HCT116 (cell line): ENCODE measurements at regions not wholly inside any gene's neighbourhood (a gene's known extent, or its start where the extent isn't known, plus 50 kb on each side); places are given as distances from the start of the nearest gene placed in this dataset.

ENCODE experiments used
- ATAC-seq: fragments of 200-7000 bp; cut with Tn5 transposase; 2 replicates; pipeline ENCODE4 v1.9.1; 2020; ENCODE audit warnings: mild to moderate bottlenecking, moderate library complexity
- BruUV-seq: library from RNA; stranded (reverse); fragments of 400-500 nt; replicated peaks from 2 replicates; lab custom pipeline; 2021; lab: Mats Ljungman, UMichigan
- CTCF ChIA-PET: fragments of 300-600 bp; sonication (Branson Sonifier 250); formaldehyde crosslinking; loops from one replicate; lab custom pipeline; 2021; ENCODE audit warnings: antibody characterized with exemption; lab: Charles Lee
- POLR2A ChIA-PET: fragments of 300-600, 350-600 bp; sonication (Branson Sonifier 250); formaldehyde crosslinking; loops from one replicate; lab custom pipeline; 2021; ENCODE audit warnings: antibody characterized with exemption; lab: Charles Lee
- RAD21 ChIA-PET, 2 experiments: fragments of 300-600 bp; sonication (Branson Sonifier 250); formaldehyde crosslinking; loops; one replicate each; lab custom pipeline; 2023; ENCODE audit warnings: low total read pairs in 2 of 2; ENCODE audit not compliant: uncharacterized antibody in 2 of 2, unreplicated experiment in 2 of 2, low non-redundant PET in 1 of 2; lab: Charles Lee
- DNase-seq: peaks from one replicate; pipeline ENCODE4 v3.0.0-alpha.2; 2010; ENCODE audit warnings: low read depth, low spot score
- H2AFZ ChIP-seq: fragments of 200-600 bp; shearing (Covaris generic), sonication (generic); 2 replicates; pipeline ENCODE4 v1.6.1; 2017; ENCODE audit warnings: low read depth, mixed run types, mixed read lengths, antibody characterized with exemption, low read length; ENCODE audit not compliant: poor library complexity, severe bottlenecking
- H3K27ac ChIP-seq: 2 replicates; pipeline ENCODE4 v1.5.1; 2012; ENCODE audit warnings: low read depth, low read length
- H3K27me3 ChIP-seq: fragments of 200-600 bp; sonication (generic); 2 replicates; pipeline ENCODE4 v1.6.1; 2016; ENCODE audit warnings: mixed run types, low read length, mixed read lengths; ENCODE audit not compliant: insufficient read depth
- H3K36me3 ChIP-seq, 2 experiments: fragments of 200-500 bp in 1 of 2; fragments of 200-600 bp in 1 of 2; sonication (Bioruptor generic) in 1 of 2; sonication (generic) in 1 of 2; 2 replicates each; pipeline versions ENCODE4 v1.5.1 to v1.6.1; 2014 to 2016; ENCODE audit warnings: low read length in 2 of 2, inconsistent platforms in 1 of 2, mixed read lengths in 1 of 2, mixed run types in 1 of 2; ENCODE audit not compliant: insufficient read depth in 2 of 2, control insufficient read depth in 1 of 2
- H3K4me1 ChIP-seq, 2 experiments: fragments of 200-600 bp in 1 of 2; sonication (generic) in 1 of 2; 2 replicates each; pipeline versions ENCODE4 v1.5.1 to v1.6.1; 2012 to 2017; ENCODE audit warnings: low read length in 2 of 2, inconsistent platforms in 1 of 2, mild to moderate bottlenecking in 1 of 2, mixed read lengths in 1 of 2, mixed run types in 1 of 2, moderate library complexity in 1 of 2; ENCODE audit not compliant: insufficient read depth in 2 of 2, control insufficient read depth in 1 of 2
- H3K4me2 ChIP-seq: fragments of 200-600 bp; sonication (generic); 2 replicates; pipeline ENCODE4 v1.6.1; 2017; ENCODE audit warnings: mixed run types, low read length, mixed read lengths
- H3K4me3 ChIP-seq, 2 experiments: fragments of 200-600 bp in 1 of 2; sonication (generic) in 1 of 2; replicated peaks in 1 of 2; 2 replicates each; pipeline ENCODE4 v1.5.1; 2011 to 2016; ENCODE audit warnings: low read length in 2 of 2, control low read depth in 1 of 2, low read depth in 1 of 2, mild to moderate bottlenecking in 1 of 2, mixed read lengths in 1 of 2, mixed run types in 1 of 2
- H3K79me2 ChIP-seq: fragments of 200-600 bp; sonication (generic); 2 replicates; pipeline ENCODE4 v1.6.1; 2017; ENCODE audit warnings: mild to moderate bottlenecking, mixed run types, low read length, moderate library complexity, mixed read lengths; ENCODE audit not compliant: insufficient read depth
- H3K9ac ChIP-seq: fragments of 200-600 bp; sonication (generic); 2 replicates; pipeline ENCODE4 v1.6.1; 2016; ENCODE audit warnings: low read length, mixed read lengths
- H3K9me2 ChIP-seq: fragments of 200-600 bp; sonication (generic), shearing (Covaris generic); 2 replicates; pipeline ENCODE4 v1.6.1; 2017; ENCODE audit warnings: mixed run types, mild to moderate bottlenecking, moderate library complexity; ENCODE audit not compliant: insufficient read depth
- H3K9me3 ChIP-seq, 2 experiments: fragments of 200-500 bp in 1 of 2; fragments of 200-600 bp in 1 of 2; sonication (Bioruptor generic) in 1 of 2; sonication (generic) in 1 of 2; 2 replicates each; pipeline ENCODE4 v1.6.1; 2014 to 2017; ENCODE audit warnings: low read length in 2 of 2, mixed read lengths in 2 of 2, inconsistent platforms in 1 of 2, low read depth in 1 of 2, mild to moderate bottlenecking in 1 of 2, mixed run types in 1 of 2, moderate library complexity in 1 of 2; ENCODE audit not compliant: control insufficient read depth in 1 of 2, insufficient read depth in 1 of 2
- H4K20me1 ChIP-seq: fragments of 200-600 bp; sonication (generic), shearing (Covaris generic); 2 replicates; pipeline ENCODE4 v1.6.1; 2017; ENCODE audit warnings: mixed run types, mild to moderate bottlenecking, moderate library complexity; ENCODE audit not compliant: insufficient read depth
- EGR1 ChIP-seq: IDR thresholded peaks from 2 replicates; pipeline ENCODE4 v1.6.1; 2012; ENCODE audit warnings: low read depth
- ELF1 ChIP-seq: IDR thresholded peaks from 2 replicates; pipeline ENCODE4 v1.6.1; 2012; ENCODE audit warnings: low read depth, borderline replicate concordance
- FOSL1 ChIP-seq: IDR thresholded peaks from 2 replicates; pipeline ENCODE4 v1.6.1; 2012; ENCODE audit warnings: low read depth
- JUND ChIP-seq: IDR thresholded peaks from 2 replicates; pipeline ENCODE4 v1.6.1; 2012
- POLR2A ChIP-seq: IDR thresholded peaks from 2 replicates; pipeline ENCODE4 v1.7.0; 2011; ENCODE audit warnings: borderline replicate concordance; ENCODE audit not compliant: insufficient read depth, insufficient read length; ENCODE audit errors: extremely low read depth
- RAD21 ChIP-seq: IDR thresholded peaks from 2 replicates; pipeline ENCODE4 v1.6.1; 2012; ENCODE audit warnings: low read depth, mild to moderate bottlenecking
- SP1 ChIP-seq: IDR thresholded peaks from 2 replicates; pipeline ENCODE4 v1.6.1; 2012; ENCODE audit warnings: low read depth
- SRF ChIP-seq: IDR thresholded peaks from 2 replicates; pipeline ENCODE4 v1.6.1; 2012; ENCODE audit warnings: low read depth
- TCF7L2 ChIP-seq: IDR thresholded peaks from 2 replicates; pipeline ENCODE4 v1.7.0; 2011; ENCODE audit warnings: borderline replicate concordance, inconsistent platforms; ENCODE audit not compliant: insufficient read depth, insufficient read length; ENCODE audit errors: extremely low read depth
- YY1 ChIP-seq: IDR thresholded peaks from 2 replicates; pipeline ENCODE4 v1.6.1; 2011; ENCODE audit warnings: low read length, low read depth, moderate library complexity, mild to moderate bottlenecking; ENCODE audit not compliant: insufficient replicate concordance; ENCODE audit errors: extremely low read depth
- ZNF274 ChIP-seq: fragments of 200-500 bp; sonication (Bioruptor generic); IDR thresholded peaks from 2 replicates; pipeline ENCODE4 v1.6.1; 2014; ENCODE audit warnings: mild to moderate bottlenecking, low read depth, low read length, inconsistent platforms
- intact Hi-C: fragments of 100-400 bp; cut with micrococcal nuclease; formaldehyde crosslinking; loops from 2 replicates; pipeline ENCODE4 v1.10.0; 2022
- TF ChIP-seq, protein P1 (sequence below): IDR thresholded peaks from 2 replicates; pipeline ENCODE4 v1.6.1; 2012; ENCODE audit warnings: low read depth
- TF ChIP-seq, protein P2 (sequence below), 3 experiments: fragments of 200-600 bp in 1 of 3; sonication (generic) in 1 of 3; IDR thresholded peaks in 2 of 3; conservative IDR thresholded peaks in 1 of 3; 2 replicates each; pipeline ENCODE4 v1.5.1; 2012 to 2017; ENCODE audit warnings: low read depth in 2 of 3, low read length in 2 of 3, antibody characterized with exemption in 1 of 3, borderline replicate concordance in 1 of 3, control low read depth in 1 of 3, mild to moderate bottlenecking in 1 of 3, mixed read lengths in 1 of 3, mixed run types in 1 of 3, moderate library complexity in 1 of 3; ENCODE audit not compliant: insufficient read depth in 1 of 3
- TF ChIP-seq, protein P3 (sequence below): IDR thresholded peaks from 2 replicates; pipeline ENCODE4 v1.6.1; 2012

DNA sequence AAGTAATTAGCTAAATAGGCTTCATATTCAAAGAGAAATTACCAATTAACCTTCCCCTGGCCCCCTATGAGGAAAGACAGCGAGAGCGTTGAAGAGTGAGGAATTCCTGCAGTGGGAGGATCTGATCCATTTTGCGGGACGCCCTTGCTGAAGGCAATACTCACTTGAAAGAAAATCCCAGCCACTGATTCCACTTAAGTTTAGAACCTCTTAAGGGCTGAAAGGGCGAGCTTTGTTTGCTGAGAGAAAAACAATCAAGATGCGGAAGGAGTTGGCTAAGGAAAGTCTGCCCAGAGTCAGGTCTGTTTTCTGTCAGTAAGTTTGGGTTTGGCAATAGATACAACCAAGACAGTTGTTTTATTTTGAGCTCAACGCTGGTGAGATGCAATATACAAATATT lies 102.8 kb upstream of the GBE1 start:
- Histone ChIP-seq H3K79me2 (no peaks in the 10 kb centered on the region), H3K27ac (no peak overlapping the region), H3K36me3 (no peaks in the 10 kb centered on the region), H3K9ac (no peak overlapping the region), H3K9me2 (no peaks in the 10 kb centered on the region), H3K4me1 (no peaks in the 10 kb centered on the region), H3K27me3 (no peaks in the 10 kb centered on the region), H3K4me2 (no peak overlapping the region), H3K9me3 (no peaks in the 10 kb centered on the region), H3K4me3 (no peak overlapping the region), H4K20me1 (no peaks in the 10 kb centered on the region), H2AFZ (no peak overlapping the region)
- intact Hi-C loops = no loop called here
- RAD21 ChIA-PET = no interaction called here
- ATAC-seq (no peak), DNase-seq (no peak)
- BruUV-seq = no TSS peak
- CTCF ChIA-PET = no interaction called here
- POLR2A ChIA-PET = no interaction called here
- TF ChIP-seq EGR1 (no peak), JUND (no peak), YY1 (no peak), FOSL1 (no peak), POLR2A (no peak), SP1 (no peak), TCF7L2 (no peak), ELF1 (no peak), SRF (no peak), ZNF274 (no peak), RAD21 (no peak)
- TF ChIP-seq, protein P1, sequence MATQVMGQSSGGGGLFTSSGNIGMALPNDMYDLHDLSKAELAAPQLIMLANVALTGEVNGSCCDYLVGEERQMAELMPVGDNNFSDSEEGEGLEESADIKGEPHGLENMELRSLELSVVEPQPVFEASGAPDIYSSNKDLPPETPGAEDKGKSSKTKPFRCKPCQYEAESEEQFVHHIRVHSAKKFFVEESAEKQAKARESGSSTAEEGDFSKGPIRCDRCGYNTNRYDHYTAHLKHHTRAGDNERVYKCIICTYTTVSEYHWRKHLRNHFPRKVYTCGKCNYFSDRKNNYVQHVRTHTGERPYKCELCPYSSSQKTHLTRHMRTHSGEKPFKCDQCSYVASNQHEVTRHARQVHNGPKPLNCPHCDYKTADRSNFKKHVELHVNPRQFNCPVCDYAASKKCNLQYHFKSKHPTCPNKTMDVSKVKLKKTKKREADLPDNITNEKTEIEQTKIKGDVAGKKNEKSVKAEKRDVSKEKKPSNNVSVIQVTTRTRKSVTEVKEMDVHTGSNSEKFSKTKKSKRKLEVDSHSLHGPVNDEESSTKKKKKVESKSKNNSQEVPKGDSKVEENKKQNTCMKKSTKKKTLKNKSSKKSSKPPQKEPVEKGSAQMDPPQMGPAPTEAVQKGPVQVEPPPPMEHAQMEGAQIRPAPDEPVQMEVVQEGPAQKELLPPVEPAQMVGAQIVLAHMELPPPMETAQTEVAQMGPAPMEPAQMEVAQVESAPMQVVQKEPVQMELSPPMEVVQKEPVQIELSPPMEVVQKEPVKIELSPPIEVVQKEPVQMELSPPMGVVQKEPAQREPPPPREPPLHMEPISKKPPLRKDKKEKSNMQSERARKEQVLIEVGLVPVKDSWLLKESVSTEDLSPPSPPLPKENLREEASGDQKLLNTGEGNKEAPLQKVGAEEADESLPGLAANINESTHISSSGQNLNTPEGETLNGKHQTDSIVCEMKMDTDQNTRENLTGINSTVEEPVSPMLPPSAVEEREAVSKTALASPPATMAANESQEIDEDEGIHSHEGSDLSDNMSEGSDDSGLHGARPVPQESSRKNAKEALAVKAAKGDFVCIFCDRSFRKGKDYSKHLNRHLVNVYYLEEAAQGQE = no peak
- TF ChIP-seq, protein P2, sequence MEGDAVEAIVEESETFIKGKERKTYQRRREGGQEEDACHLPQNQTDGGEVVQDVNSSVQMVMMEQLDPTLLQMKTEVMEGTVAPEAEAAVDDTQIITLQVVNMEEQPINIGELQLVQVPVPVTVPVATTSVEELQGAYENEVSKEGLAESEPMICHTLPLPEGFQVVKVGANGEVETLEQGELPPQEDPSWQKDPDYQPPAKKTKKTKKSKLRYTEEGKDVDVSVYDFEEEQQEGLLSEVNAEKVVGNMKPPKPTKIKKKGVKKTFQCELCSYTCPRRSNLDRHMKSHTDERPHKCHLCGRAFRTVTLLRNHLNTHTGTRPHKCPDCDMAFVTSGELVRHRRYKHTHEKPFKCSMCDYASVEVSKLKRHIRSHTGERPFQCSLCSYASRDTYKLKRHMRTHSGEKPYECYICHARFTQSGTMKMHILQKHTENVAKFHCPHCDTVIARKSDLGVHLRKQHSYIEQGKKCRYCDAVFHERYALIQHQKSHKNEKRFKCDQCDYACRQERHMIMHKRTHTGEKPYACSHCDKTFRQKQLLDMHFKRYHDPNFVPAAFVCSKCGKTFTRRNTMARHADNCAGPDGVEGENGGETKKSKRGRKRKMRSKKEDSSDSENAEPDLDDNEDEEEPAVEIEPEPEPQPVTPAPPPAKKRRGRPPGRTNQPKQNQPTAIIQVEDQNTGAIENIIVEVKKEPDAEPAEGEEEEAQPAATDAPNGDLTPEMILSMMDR (IDR thresholded peaks at IDR 0.05 in 2 of 3, conservative IDR thresholded peaks at IDR 0.05 in 1 of 3; ENCODE audit: borderline replicate concordance in 1 of 3, insufficient read depth in 1 of 3, low read depth in 2 of 3, low read length in 2 of 3) = no peak
- TF ChIP-seq, protein P3, sequence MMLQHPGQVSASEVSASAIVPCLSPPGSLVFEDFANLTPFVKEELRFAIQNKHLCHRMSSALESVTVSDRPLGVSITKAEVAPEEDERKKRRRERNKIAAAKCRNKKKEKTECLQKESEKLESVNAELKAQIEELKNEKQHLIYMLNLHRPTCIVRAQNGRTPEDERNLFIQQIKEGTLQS = no peak
